ENCODE measurements at regions not wholly inside any gene's neighbourhood (a gene's known extent, or its start where the extent isn't known, plus 50 kb on each side); places are given as distances from the start of the nearest gene placed in this dataset.

DNA sequence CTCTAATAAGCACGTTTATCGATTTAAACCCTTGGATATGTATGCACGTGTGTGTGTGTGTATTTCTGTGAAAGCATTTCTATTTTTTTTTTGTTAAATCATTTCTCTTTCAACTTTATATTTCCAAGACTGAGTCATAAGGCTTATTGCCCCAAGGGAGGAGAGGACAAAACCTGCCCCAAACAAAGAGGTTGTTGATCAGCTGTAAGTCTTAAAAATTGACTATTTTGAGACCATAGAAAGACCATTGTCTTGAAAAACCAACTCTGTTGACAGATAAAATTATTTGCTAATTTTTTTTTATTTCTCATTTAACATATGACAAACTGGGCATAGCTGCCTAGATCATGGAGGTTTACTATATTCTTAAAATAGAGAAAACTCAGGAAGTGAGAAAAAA lies 222.4 kb downstream of the FMR1NB start:
- Histone ChIP-seq H3K4me3 (ENCODE audit: insufficient read depth, low read depth, low read length) (no peak overlapping the region), H3K36me3 (ENCODE audit: insufficient read depth, low read length) (no peaks in the 10 kb centered on the region), H3K79me2 (ENCODE audit: insufficient read depth, low read length) (no peaks in the 10 kb centered on the region), H2AFZ (ENCODE audit: low read depth, low read length) (no peak overlapping the region), H3K27me3 (ENCODE audit: insufficient read depth, low read length) (no peaks in the 10 kb centered on the region), H3K4me2 (ENCODE audit: low read length) (no peak overlapping the region), H3K27ac (ENCODE audit: low read depth, low read length) (no peak overlapping the region), H3K9ac (ENCODE audit: low read length) (no peak overlapping the region), H4K20me1 (ENCODE audit: insufficient read depth, low read length) (no peaks in the 10 kb centered on the region), H3K4me1 (ENCODE audit: insufficient read depth, low read length) (no peaks in the 10 kb centered on the region), H3K9me3 (ENCODE audit: insufficient read depth, low read depth, low read length) (no peaks in the 10 kb centered on the region)
- Mint-ChIP-seq H3K27ac (ENCODE audit: unreplicated experiment) (no peak overlapping the region), H3K4me1 (ENCODE audit: low read depth, unreplicated experiment) (no peaks in the 10 kb centered on the region), H3K27me3 (ENCODE audit: low read depth, unreplicated experiment) (no peaks in the 10 kb centered on the region), H3K9me3 (ENCODE audit: unreplicated experiment) (peaks cover 4% of the 10 kb centered on the region), H3K36me3 (ENCODE audit: low read depth, unreplicated experiment) (no peaks in the 10 kb centered on the region), H3K4me3 (ENCODE audit: unreplicated experiment) (no peak overlapping the region)
- TF ChIP-seq, protein P1, sequence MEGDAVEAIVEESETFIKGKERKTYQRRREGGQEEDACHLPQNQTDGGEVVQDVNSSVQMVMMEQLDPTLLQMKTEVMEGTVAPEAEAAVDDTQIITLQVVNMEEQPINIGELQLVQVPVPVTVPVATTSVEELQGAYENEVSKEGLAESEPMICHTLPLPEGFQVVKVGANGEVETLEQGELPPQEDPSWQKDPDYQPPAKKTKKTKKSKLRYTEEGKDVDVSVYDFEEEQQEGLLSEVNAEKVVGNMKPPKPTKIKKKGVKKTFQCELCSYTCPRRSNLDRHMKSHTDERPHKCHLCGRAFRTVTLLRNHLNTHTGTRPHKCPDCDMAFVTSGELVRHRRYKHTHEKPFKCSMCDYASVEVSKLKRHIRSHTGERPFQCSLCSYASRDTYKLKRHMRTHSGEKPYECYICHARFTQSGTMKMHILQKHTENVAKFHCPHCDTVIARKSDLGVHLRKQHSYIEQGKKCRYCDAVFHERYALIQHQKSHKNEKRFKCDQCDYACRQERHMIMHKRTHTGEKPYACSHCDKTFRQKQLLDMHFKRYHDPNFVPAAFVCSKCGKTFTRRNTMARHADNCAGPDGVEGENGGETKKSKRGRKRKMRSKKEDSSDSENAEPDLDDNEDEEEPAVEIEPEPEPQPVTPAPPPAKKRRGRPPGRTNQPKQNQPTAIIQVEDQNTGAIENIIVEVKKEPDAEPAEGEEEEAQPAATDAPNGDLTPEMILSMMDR (IDR thresholded peaks at IDR 0.05; ENCODE audit: insufficient read depth, low read depth, low read length), result no peak
- no peak for DNase-seq (ENCODE audit: low read depth)
- FAIRE-seq, result peak; percentile 26

DNA sequence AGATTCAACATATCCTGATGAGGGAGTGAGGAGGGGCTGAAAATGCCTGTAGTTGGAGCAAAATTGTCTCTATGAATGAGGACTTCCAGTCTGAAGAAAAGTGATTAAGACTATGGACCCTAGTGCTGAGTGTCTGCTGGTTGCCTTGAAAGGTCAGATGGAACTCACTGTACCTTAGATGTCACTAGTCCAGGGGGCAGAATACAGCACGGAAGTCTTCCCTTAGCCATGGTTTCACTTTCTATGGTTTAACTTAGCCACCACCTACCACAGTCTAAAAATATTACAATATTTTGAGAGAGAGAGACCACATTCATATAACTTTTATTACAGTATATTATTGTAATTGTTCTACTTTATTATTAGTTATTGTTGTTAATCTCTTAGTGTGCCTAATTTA lies 223.1 kb downstream of the FMR1NB start:
- Histone ChIP-seq H3K79me2 (ENCODE audit: insufficient read depth, low read length) (no peaks in the 10 kb centered on the region), H2AFZ (ENCODE audit: low read depth, low read length) (no peak overlapping the region), H4K20me1 (ENCODE audit: insufficient read depth, low read length) (no peaks in the 10 kb centered on the region), H3K36me3 (ENCODE audit: insufficient read depth, low read length) (no peaks in the 10 kb centered on the region), H3K4me3 (ENCODE audit: insufficient read depth, low read depth, low read length) (no peak overlapping the region), H3K4me1 (ENCODE audit: insufficient read depth, low read length) (no peaks in the 10 kb centered on the region), H3K4me2 (ENCODE audit: low read length) (no peak overlapping the region), H3K9me3 (ENCODE audit: insufficient read depth, low read depth, low read length) (no peaks in the 10 kb centered on the region), H3K27ac (ENCODE audit: low read depth, low read length) (no peak overlapping the region), H3K27me3 (ENCODE audit: insufficient read depth, low read length) (no peaks in the 10 kb centered on the region), H3K9ac (ENCODE audit: low read length) (no peak overlapping the region)
- DNase-seq (ENCODE audit: low read depth) (no peak), FAIRE-seq (no peak)
- Mint-ChIP-seq H3K36me3 (ENCODE audit: low read depth, unreplicated experiment) (no peaks in the 10 kb centered on the region), H3K9me3 (ENCODE audit: unreplicated experiment) (peaks cover 3% of the 10 kb centered on the region), H3K4me3 (ENCODE audit: unreplicated experiment) (no peak overlapping the region), H3K4me1 (ENCODE audit: low read depth, unreplicated experiment) (no peaks in the 10 kb centered on the region), H3K27ac (ENCODE audit: unreplicated experiment) (no peak overlapping the region), H3K27me3 (ENCODE audit: low read depth, unreplicated experiment) (no peaks in the 10 kb centered on the region)
- no peak for TF ChIP-seq EZH2 (IDR thresholded peaks at IDR 0.05; ENCODE audit: insufficient read depth, low read length)
- TF ChIP-seq, protein P1 (IDR thresholded peaks at IDR 0.05; ENCODE audit: insufficient read depth, low read depth, low read length), result no peak

DNA sequence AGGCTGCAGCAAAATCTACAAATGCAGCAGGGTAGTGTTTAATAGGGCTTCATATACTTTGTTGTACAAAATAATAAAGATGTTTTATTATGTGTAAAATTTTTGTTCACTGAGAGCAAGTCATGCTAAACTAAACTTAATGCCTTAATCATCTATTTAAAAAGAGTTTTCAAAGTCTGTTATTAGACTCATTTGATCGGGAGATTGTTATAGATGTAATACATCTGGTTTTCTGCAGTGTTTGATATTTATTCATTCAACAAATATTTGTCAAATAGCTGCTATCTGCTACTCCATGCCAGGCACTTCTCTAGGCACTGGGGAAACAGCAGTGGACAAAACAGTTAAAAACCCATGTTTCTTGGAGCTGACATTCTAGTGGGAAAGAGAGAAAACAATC lies 233.6 kb downstream of the FMR1NB start:
- no peak overlapping the region for H3K27ac Mint-ChIP-seq (ENCODE audit: unreplicated experiment)
- Histone ChIP-seq H3K4me1 (ENCODE audit: insufficient read depth, low read length) (no peaks in the 10 kb centered on the region), H2AFZ (ENCODE audit: low read depth, low read length) (no peak overlapping the region), H3K4me3 (ENCODE audit: insufficient read depth, low read depth, low read length) (no peak overlapping the region), H3K27me3 (ENCODE audit: insufficient read depth, low read length) (no peaks in the 10 kb centered on the region), H3K4me2 (ENCODE audit: low read length) (no peak overlapping the region), H3K36me3 (ENCODE audit: insufficient read depth, low read length) (no peaks in the 10 kb centered on the region), H3K79me2 (ENCODE audit: insufficient read depth, low read length) (no peaks in the 10 kb centered on the region), H3K9ac (ENCODE audit: low read length) (no peak overlapping the region), H3K27ac (ENCODE audit: low read depth, low read length) (no peak overlapping the region), H3K9me3 (ENCODE audit: insufficient read depth, low read depth, low read length) (no peaks in the 10 kb centered on the region), H4K20me1 (ENCODE audit: insufficient read depth, low read length) (no peaks in the 10 kb centered on the region)
- peaks cover 3% of the 10 kb centered on the region for H3K27me3 Mint-ChIP-seq (ENCODE audit: low read depth, unreplicated experiment)
- H3K4me1 Mint-ChIP-seq (ENCODE audit: low read depth, unreplicated experiment), result no peaks in the 10 kb centered on the region
- no peaks in the 10 kb centered on the region for H3K36me3 Mint-ChIP-seq (ENCODE audit: low read depth, unreplicated experiment)
- H3K9me3 Mint-ChIP-seq (ENCODE audit: unreplicated experiment), result no peaks in the 10 kb centered on the region
- TF ChIP-seq EZH2 (IDR thresholded peaks at IDR 0.05; ENCODE audit: insufficient read depth, low read length), result no peak
- TF ChIP-seq, protein P1 (IDR thresholded peaks at IDR 0.05; ENCODE audit: insufficient read depth, low read depth, low read length), result no peak
- no peak overlapping the region for H3K4me3 Mint-ChIP-seq (ENCODE audit: unreplicated experiment)
- DNase-seq (ENCODE audit: low read depth) (no peak), FAIRE-seq (peak; percentile 68)
